ENCODE measurements at regions not wholly inside any gene's neighbourhood (a gene's known extent, or its start where the extent isn't known, plus 50 kb on each side); places are given as distances from the start of the nearest gene placed in this dataset.

DNA sequence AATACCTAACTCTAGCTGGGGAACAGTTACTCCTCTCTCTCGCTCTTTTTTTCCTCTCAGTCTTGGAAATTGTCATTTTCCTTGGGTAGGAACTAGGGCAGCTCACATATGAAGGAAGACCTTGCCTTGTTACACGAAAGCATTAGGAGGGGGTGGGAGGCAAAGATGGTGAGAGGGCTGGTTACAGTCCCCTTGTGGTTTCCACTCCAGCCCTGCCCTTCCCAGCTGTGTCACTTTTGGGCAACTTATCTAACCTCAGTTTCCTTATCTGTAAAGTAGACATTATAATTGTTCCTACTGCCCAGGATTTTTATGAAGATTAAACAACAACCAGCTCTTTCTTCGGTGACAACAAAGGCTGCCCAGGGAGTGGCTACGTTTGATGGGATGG, 196.2 kb upstream of the CLINT1 start:
- in situ Hi-C loops (cut with MboI; ENCODE audit: low sequenced_read_pairs in 4 of 4) (loop anchor here in 3 of 4 donors (25.0 kb wide), 2 partner anchors 1057 to 1082 kb away; no protein-coding TSS in a partner anchor), intact Hi-C loops (cut with DNase I; ENCODE audit: low total_unique reads) (no loop called here)
- no peak for ATAC-seq
- H3K4me1 ChIP-seq, result no peaks in the 10 kb centered on the region
- TF ChIP-seq, protein P1, sequence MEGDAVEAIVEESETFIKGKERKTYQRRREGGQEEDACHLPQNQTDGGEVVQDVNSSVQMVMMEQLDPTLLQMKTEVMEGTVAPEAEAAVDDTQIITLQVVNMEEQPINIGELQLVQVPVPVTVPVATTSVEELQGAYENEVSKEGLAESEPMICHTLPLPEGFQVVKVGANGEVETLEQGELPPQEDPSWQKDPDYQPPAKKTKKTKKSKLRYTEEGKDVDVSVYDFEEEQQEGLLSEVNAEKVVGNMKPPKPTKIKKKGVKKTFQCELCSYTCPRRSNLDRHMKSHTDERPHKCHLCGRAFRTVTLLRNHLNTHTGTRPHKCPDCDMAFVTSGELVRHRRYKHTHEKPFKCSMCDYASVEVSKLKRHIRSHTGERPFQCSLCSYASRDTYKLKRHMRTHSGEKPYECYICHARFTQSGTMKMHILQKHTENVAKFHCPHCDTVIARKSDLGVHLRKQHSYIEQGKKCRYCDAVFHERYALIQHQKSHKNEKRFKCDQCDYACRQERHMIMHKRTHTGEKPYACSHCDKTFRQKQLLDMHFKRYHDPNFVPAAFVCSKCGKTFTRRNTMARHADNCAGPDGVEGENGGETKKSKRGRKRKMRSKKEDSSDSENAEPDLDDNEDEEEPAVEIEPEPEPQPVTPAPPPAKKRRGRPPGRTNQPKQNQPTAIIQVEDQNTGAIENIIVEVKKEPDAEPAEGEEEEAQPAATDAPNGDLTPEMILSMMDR (IDR thresholded peaks at IDR 0.05 in 4 of 5, conservative IDR thresholded peaks at IDR 0.05 in 1 of 5), result no peak
- TF ChIP-seq POLR2A (IDR thresholded peaks at IDR 0.05), result no peak
- no peak overlapping the region for H3K4me3 ChIP-seq
- no peaks in the 10 kb centered on the region for H3K36me3 ChIP-seq
- H3K9me3 ChIP-seq, result no peaks in the 10 kb centered on the region
- no peak for DNase-seq
- no peak overlapping the region for H3K27ac ChIP-seq
- H3K27me3 ChIP-seq, result no peaks in the 10 kb centered on the region

DNA sequence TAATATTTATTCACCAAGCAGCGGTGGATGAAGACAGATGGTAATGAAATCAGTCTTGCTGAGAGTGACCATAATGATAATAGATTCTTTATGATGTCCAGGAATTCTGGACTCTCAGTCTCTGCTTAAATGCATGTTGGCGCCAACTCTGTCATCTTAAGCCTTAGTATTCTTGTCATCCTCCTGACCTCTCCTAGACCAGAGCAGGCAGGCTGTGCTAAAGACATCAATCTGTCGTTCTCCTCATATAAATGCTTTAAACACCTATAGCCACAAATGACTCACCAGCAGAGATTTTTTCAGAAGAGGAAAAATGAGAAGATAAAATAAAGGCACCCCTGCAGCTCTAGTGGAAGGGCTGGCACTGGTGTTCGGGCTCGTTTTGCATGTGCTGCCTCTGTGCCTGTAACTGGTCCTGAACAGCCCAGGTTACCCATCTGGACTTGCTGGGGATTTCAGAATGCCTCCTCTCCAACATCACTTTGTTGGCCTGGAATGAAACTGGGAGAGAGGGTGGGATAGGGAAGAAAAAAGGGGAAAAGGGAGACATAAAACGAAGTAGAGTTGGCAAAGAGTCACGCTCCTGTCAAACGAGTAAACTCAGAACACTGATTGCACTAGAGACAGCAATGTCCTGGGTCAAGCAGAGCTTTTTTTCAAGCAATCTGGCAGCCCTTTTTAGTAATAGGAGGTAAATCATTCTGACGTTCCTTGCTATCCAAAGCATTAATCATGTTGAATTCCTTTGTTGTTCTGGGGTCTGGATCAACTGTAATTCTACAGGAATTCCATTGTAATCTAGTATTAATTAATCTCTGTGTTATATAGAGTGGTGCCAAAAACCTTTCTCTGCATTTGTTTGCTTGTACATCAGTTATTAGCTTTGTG, 195.5 kb upstream of the CLINT1 start:
- intact Hi-C loops (cut with DNase I; ENCODE audit: low total_unique reads) (no loop called here), in situ Hi-C loops (cut with MboI; ENCODE audit: low sequenced_read_pairs in 4 of 4) (loop anchor here in 3 of 4 donors (25.0 kb wide), 2 partner anchors 1058 to 1083 kb away; no protein-coding TSS in a partner anchor)
- no peak for TF ChIP-seq POLR2A (IDR thresholded peaks at IDR 0.05)
- TF ChIP-seq, protein P1 (IDR thresholded peaks at IDR 0.05 in 4 of 5, conservative IDR thresholded peaks at IDR 0.05 in 1 of 5), result no peak
- H3K4me3 ChIP-seq, result no peak overlapping the region
- H3K27ac ChIP-seq, result no peak overlapping the region
- H3K4me1 ChIP-seq, result no peaks in the 10 kb centered on the region
- ATAC-seq, result no peak
- H3K36me3 ChIP-seq, result no peaks in the 10 kb centered on the region
- no peaks in the 10 kb centered on the region for H3K9me3 ChIP-seq
- no peak for DNase-seq
- H3K27me3 ChIP-seq, result no peaks in the 10 kb centered on the region

DNA sequence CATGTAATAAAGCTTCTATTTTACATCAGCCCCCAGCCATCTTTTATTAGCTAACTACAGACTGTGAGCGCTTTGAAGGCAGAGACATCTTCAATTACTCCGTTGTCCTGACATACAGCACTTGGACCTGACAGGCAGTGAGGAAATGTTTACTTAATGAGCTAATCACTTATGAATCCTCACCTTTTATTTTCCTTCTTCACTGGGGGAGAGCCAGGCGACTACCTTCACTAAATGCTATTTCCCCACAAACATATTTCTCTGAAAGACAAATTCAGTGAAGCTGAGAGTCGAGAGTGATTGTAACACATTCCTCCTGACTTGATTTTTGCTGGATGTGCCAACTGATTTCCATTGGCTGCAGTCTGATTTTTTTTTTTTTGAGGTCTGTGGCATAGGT, 192.1 kb upstream of the CLINT1 start:
- no peak for TF ChIP-seq POLR2A (IDR thresholded peaks at IDR 0.05)
- TF ChIP-seq, protein P1 (IDR thresholded peaks at IDR 0.05 in 4 of 5, conservative IDR thresholded peaks at IDR 0.05 in 1 of 5), result no peak
- no peak for ATAC-seq
- H3K27ac ChIP-seq, result no peak overlapping the region
- H3K27me3 ChIP-seq, result no peaks in the 10 kb centered on the region
- in situ Hi-C loops (cut with MboI; ENCODE audit: low sequenced_read_pairs in 4 of 4), result loop anchor here in 3 of 4 donors (25.0 kb wide), 2 partner anchors 1061 to 1086 kb away; no protein-coding TSS in a partner anchor
- no peaks in the 10 kb centered on the region for H3K9me3 ChIP-seq
- no peaks in the 10 kb centered on the region for H3K36me3 ChIP-seq
- no peak overlapping the region for H3K4me3 ChIP-seq
- intact Hi-C loops (cut with DNase I; ENCODE audit: low total_unique reads), result no loop called here
- no peak for DNase-seq
- no peaks in the 10 kb centered on the region for H3K4me1 ChIP-seq

DNA sequence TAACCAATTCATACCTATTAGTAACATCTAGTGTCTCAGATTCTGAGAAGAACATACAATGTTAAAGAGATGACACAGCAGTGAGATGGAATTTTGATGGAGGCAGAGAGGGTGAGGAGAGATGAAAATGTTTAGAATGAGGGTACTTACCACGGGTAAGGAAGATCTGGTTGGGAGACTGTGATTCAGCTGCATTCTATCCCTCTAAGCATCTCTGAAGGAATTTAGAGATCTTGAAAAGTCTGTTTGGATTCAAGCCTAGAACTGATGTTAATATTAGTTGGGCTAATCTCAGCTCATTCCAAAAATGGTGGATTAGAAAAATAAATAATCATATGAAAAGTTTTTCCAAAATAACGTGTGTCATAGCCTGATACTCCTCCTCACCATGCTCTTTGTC, 191.5 kb upstream of the CLINT1 start:
- intact Hi-C loops (cut with DNase I; ENCODE audit: low total_unique reads) (no loop called here), in situ Hi-C loops (cut with MboI; ENCODE audit: low sequenced_read_pairs in 4 of 4) (loop anchor here in 3 of 4 donors (25.0 kb wide), 2 partner anchors 1062 to 1087 kb away; no protein-coding TSS in a partner anchor)
- TF ChIP-seq, protein P1 (IDR thresholded peaks at IDR 0.05 in 4 of 5, conservative IDR thresholded peaks at IDR 0.05 in 1 of 5), result no peak
- no peak for TF ChIP-seq POLR2A (IDR thresholded peaks at IDR 0.05)
- Histone ChIP-seq H3K36me3 (no peaks in the 10 kb centered on the region), H3K4me3 (no peak overlapping the region), H3K9me3 (no peaks in the 10 kb centered on the region), H3K27me3 (no peaks in the 10 kb centered on the region), H3K4me1 (no peaks in the 10 kb centered on the region), H3K27ac (no peak overlapping the region)
- DNase-seq (no peak), ATAC-seq (no peak)

Data from gastrocnemius medialis (tissue), 4 donors.